Kasumi-1 (cell line): ENCODE measurements at regions not wholly inside any gene's neighbourhood (a gene's known extent, or its start where the extent isn't known, plus 50 kb on each side); places are given as distances from the start of the nearest gene placed in this dataset.
"Not testable (repeated sequence)": the region's sequence is repeated elsewhere in the genome, so short reads cannot be mapped to it uniquely, and the experiment has no call there.

Experiments
- DNase-seq, 2 experiments: peaks; one replicate each; lab custom pipeline; 2025; lab: John Stamatoyannopoulos, UW

DNA sequence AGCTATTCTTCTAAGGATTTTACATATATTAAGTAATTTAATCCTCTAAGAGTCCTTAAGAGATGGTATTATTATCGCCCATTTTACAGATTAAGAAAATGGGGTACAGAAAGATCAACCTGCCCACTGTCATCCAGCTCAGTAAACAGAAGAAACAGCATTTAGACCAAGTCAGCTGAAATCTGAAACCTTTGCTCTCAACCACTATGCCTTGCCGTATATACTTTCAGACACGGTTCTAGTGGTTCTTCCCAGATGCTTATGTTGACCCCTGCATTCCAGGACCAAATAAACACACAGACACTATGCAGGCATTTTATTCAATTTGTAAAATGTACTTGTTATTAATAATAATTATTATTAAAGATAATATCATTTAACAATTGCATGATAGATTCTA, 854.8 kb downstream of the KCNJ2 start:
- DNase-seq, result no peak

DNA sequence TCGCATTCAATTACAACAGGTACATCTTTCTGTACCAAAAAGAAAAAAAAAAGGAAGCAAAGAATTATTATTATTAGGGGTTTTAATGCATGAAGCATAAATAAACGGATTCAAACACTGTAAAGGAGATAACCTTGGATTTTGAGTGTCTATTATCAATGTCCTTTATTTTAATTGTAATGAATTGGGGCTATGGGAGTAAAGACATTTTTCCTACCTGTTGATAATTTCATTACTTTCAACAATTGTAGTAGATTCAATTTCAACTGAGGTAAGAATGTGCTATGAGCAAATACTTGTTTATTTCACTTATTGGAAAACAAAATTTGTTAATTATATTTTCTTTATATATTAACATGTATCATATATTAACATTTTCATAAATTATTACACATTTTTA, 855.6 kb downstream of the KCNJ2 start:
- DNase-seq, result no peak

DNA sequence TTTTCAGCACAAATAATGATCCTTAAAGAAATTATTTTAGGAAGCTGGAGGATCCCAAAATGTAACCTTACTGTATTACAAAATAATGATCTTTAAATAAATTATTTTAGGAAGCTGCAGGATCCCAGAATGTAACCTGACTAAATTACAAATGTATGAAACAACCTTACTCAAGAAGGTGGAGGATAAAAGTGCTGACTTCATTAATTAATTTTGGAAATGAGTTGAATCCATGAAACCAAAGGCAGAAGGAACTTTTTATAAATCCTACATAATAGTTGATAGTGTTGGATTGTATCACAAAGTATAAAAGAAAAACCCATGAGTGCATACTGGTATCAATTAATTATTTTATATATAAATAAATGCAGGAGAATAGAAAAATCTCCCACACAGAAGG, 859.9 kb downstream of the KCNJ2 start:
- DNase-seq, result no peak

DNA sequence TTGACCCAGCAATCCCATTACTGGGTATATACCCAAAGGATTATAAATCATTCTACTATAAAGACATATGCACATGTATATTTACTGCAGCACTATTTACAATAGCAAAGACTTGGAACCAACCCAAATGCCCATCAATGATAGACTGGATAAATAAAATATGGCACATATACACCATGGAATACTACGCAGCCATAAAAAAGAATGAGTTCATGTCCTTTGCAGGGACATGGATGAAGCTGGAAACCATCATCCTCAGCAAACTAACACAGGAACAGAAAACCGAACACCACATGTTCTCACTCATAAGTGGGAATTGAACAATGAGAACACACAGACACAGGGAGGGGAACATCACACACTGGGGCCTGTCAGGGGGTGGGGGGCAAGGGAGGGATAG, 862.0 kb downstream of the KCNJ2 start:
- DNase-seq, result not testable (repeated sequence)

DNA sequence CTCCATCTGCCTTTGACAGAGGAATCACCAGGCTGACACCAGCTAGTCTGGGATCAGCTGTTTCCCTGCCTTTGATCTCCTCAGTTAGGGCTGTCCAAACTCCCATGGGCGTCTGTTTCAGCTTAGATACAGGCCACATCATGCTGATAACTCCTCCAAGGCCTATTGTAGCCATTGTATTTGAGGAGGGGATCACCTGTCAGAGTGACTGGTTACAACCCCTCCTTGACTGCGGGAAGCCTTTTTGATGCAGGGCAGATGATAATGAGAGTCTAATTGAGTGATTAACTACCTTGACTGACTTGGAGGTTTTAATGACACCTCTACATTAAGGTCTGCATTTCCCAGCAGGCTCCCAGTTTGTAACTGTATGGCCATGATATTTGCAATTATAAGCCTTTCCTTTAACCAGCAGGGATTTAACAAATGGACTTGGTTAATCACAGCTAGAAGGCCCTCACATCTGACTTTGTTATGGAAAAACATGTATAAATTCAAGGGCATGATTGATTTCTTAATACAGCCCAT, 863.5 kb downstream of the KCNJ2 start:
- no peak for DNase-seq

DNA sequence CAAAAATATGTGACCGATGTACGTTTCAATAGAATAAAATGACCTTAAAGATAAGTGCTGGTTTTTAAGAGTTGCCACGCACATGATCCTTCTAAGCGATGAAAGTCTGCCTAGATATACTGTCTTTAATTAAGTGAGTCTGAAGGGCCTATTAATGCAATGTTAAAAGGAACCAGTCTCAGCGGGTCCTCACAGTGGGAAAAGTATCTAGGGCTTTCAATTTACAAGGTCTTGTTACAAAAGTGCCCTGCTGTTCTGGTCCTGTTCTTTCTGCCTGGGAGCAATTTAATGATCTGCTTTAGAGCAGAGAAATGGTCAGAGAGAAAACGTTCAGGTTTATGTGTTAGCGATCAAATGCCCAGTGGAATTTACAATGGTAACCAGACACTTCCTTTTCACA, 864.0 kb downstream of the KCNJ2 start:
- no peak for DNase-seq

DNA sequence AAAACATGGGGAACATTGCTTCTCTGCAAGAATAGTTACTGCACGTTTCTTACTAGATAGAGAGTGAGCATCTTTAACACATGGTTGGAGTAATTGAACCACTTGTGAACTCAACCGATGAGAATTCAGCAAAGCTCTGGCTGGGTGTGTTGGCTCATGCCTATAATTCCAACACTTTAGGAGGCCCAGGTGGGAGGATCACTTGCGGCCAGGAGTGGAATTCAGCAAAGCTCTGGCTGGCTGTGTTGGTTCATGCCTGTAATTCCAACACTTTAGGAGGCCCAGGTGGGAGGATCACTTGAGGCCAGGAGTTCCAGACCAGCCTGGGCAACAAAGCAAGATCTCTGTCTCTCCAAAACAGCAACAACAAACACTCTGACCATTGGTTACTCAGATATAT, 865.9 kb downstream of the KCNJ2 start:
- no peak for DNase-seq

DNA sequence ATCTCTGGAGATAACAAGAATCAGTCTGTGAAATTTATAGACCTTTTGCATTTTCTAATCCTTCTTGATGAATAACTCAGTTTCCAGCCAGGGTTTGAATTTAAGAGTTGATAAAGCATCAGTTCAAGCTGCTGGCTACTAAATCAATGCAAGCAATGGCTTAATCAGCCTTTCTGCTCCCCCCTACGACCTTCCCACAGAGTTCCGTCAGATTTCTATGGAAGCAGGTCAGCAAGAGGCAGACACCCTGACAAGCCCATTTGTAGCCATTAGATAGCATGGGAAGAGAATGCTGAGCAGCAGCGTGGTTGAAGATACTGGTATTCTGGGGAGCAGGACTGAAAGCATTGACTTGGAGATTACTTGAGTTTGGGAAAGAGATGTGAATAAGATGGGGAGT, 868.1 kb downstream of the KCNJ2 start:
- no peak for DNase-seq

DNA sequence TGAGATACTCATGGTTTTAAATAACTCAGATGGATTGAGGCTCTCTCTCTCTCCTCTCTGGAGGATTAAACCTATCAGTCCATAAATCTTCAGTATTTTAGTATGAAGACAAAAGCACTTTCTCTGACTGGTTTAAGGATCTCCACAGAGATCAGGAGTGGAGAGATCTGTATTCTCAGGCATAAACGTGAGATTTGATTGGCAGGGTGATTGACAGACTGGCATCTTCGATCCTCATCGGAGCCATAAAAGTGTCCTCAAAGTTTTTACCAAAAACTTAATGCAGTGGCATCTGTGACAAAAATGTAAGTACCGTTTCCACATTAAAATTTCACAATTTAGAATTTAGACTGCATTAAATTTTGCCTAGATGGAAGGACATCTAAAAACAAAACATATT, 870.1 kb downstream of the KCNJ2 start:
- no peak for DNase-seq

DNA sequence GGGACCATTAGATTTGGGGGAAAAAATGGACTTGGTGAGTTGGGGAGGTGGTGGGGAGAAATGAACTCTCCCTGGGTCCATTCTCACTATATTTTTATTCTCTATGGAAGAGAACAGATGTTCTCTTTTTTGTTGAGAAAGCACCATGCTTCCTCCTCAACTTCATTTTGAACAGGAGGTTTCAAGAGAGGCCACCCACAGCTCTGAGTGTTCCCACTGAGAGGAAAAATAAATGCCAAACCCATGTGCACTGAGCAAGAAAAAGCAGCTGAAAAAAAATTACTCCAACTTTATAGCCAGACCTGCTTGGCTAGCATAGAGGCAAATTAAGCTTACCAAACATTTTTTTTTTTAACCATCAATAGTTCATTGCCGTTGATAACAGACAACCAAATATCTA, 883.6 kb downstream of the KCNJ2 start:
- no peak for DNase-seq

DNA sequence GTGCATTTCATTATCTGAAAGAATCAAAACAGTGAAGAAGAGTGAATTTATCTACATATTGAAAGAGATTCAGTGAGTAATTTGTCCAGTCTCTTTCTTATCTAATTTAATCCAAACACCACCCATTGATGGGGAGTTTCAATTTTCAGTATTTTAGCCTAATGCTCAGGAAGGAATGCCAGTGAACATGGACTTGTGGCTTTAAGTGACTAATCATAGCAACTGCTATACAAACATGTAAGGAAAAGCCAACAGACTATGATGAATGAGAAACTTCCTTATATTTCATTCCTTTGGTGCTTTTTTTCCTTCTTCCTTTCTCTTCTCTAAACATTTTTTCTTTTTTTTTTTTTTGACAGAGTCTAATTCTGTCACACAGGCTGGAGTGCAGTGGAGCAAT, 885.8 kb downstream of the KCNJ2 start:
- DNase-seq, result no peak

DNA sequence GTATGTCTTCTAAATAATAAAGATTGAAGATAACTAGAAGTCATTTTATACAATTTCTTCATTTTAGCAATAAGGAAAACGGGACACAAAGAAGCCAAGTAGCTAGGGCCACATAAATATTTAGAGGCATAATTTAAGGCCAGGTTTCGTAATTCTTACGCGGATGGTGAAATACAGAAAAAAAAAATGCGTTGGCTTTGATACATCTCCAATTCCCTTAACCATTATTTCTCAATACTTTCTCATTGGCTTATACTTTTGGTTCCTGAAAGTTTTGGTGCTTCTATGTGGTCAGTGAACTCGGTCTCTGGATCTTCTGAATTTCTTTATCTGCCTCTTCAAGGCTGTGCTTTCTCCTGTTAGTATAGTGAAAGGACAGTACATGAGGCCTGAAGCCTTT, 888.1 kb downstream of the KCNJ2 start:
- DNase-seq, result no peak

DNA sequence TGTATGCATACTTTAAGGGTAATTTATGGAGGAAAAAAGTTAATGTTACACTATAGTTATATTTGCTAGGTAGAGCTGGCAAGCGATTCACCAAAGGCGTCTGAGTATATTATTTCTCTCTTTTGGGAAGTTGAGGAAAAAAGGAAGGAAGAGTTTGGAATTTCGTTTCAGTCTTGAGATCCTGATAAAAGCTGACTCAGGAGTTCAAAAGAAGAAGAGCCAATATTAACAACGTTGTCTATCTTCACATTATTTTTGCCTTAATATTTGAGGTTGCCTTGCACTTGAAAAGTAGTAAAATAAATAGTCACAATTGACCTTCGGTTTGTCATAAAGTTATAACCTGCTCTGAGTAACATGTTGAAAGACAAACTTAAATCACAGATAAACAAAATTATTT, 888.6 kb downstream of the KCNJ2 start:
- no peak for DNase-seq

DNA sequence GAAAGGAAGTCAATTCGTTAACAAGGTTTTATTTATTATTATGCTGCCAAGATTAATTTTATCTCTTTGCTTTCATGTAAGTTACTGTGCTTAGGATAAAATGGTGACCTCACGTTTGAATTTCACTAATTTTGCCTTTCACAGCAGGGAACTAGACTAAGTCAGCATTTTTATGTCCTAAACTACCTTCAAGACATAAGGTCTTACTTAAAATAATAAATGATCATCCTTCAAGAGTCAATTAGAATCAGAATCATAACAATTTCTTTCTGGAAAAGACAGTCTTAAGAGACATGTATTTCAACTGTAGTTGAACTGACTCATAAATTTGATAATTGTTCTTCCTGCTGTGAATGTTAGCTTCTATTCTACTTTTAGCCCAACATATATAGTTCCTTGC, 893.8 kb downstream of the KCNJ2 start:
- DNase-seq, result no peak

DNA sequence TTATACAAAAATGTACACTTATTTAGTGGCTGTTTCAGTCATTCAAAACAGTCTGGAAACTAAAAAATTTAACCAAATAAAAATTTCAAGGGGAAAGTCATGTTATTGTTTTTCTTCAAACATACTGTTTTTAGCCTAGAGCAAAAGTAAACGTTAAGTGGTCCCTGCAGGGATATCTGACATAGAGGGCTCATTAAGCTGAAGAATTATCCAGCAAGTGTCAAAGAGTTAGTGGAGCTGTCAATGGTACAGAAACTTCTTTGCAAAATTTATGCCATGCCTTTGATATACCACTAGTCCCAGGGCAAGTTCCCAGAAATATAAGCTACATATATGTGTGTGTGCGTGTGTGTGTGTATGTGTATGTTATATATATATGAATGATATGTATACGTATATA, 894.2 kb downstream of the KCNJ2 start:
- no peak for DNase-seq

DNA sequence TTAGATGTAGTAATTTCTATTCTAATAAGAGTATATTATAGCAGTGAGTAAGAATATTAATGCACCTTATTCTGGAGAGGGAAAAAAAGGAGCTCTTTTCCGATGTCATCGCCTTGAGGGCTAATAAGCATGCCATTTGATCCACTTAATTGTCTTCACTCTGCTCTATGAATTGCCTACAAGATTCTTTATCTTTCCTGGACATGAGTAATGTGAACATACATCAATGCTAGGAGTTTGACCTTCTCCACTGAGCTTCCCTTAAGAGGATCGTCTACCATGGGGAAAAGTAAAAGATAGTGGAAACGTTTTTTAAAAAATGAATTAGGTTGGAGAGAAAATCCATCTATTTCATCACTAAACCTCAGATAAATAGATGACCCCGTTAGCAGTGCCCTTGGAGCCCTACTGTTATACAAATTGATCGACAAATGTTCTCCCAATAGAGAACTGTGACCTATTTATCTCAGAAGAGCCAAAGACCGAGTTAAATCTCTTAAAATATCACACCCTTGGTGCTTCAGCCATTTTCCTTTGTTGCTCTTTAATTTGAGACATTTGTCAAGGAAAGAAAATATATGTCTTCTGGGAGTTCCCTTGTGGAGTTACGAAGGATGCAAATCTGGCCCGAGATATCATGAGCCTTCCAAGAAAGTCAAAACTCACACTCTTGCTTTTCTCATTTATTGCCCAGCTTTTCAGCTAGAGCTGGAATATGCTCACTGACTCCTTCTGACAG, 898.5 kb downstream of the KCNJ2 start:
- no peak for DNase-seq

DNA sequence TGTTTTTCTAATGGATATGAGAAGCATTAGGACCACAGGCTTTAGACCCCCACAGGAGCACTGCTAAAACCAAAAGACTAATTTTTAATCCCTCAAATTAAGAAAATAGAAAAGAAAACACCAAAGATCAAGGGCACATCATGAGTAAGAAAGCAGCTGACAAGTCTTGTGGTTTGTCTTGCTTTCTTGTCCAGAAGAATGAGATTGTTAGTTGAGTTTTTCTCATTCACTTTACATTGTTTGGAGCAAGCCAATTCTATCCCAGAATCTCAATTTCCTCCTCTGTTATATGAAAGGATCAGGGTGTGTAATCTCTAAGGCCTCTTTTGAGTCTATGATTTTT, 899.0 kb downstream of the KCNJ2 start:
- no peak for DNase-seq

DNA sequence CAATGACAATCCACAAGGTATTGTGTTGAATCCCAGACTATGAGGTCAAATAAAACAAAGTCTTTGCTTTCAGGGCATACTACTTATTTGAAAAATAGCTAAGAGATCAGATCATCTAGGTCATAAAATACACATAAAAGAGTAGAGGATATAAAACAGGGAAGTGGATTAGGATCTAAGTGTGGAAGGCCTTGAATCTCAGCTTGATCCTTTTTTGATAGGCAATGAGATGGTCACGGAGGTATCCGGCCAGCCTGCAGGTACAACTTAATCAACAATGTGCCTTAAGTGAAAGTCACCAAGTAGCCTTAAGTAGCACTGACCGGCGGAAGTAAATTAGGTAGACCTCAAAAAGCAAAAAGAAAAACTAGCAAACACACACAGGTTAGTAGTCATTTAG, 901.7 kb downstream of the KCNJ2 start:
- no peak for DNase-seq

DNA sequence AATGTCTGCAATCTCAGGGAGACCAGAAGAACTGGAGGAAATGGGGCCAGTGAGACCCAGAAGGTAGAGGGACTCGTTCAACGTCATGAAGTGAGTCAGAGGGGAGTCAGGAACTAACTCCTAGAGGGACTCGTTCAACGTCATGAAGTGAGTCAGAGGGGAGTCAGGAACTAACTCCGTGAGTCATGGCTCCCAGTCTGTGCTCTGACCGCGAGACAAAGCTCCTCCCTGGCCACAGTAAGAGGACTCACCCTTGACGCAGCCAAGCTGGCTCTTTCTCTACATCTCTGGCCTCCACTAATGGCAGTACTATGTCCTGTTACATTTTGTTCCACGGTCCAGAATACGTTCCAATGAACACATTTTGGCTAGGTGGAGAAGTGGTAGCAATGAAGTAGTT, 902.5 kb downstream of the KCNJ2 start:
- DNase-seq, result no peak

DNA sequence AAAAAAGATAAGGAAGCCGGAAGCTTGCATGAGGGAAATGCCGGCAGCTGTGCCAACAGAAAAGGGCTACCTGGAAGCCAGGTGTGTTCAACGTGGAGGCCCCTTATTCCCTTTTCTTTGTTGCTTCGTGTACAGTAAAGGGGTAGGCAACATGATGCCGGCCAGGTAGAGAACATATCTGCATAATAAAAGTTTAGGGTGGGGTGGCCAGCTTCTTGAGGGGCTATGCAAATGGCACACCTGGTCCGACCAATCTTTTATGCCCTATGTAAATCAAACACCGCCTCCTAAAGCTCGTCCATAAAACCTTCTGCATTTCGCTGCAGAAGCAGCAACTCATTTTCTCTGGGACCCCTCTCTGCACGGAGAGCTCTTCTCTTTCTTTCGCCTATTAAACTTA, 911.6 kb downstream of the KCNJ2 start:
- no peak for DNase-seq

DNA sequence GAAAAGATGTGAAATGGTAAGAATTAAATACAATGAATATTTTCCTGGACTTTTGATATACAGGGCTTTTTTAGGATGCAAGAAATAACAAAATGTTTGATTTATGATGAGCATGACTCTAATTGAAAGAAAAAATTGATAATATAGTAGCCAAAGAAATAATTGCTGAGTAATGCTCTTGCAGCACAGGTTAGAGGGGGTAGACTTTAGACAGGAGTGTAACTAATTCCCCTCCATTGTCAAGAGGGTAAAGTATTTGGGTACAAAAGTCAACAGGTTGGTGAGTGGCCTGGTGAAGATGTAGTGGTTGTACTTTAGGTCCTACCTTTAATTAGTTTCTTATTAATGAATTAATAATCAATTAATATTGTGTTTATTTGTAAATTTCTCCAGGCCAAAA, 912.3 kb downstream of the KCNJ2 start:
- no peak for DNase-seq

DNA sequence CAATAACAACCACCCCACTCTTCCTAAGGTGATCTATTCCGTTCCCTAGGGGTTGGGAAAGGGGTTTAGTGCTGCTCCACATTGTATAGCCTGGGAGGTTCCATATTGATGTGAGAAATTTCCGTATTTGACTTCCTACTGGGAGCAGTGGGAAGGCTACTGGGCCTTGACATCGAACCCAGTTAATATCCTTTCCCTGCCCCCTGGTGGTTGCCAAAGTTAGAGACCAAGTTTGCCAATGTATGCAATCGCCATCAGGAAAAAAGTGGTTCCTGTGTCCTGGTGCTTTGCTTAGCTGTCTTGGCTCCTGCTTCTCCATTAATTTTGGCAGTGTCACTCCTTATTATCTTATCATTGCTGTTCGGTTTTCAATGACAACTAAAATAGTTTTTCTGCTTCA, 914.9 kb downstream of the KCNJ2 start:
- peak in 1 of 2 experiments; percentile 6 for DNase-seq

DNA sequence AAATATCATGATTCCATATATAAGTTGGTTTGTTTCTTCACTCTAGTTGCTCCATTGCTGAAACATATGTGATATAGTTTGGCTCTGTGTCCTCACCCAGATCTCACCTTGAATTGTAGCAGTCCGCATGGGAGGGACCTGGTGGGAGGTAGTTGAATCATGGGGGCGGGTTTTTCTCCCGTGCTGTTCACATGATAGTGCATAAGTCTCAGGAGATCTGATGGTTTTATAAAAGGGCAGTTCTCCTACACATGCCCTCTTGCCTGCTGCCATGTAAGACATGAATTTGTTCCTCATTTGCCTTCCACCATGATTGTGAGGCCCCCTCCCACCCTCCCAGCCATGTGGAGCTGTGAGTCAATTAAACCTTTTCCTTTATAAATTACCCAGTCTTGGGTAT, 915.5 kb downstream of the KCNJ2 start:
- DNase-seq, result no peak

DNA sequence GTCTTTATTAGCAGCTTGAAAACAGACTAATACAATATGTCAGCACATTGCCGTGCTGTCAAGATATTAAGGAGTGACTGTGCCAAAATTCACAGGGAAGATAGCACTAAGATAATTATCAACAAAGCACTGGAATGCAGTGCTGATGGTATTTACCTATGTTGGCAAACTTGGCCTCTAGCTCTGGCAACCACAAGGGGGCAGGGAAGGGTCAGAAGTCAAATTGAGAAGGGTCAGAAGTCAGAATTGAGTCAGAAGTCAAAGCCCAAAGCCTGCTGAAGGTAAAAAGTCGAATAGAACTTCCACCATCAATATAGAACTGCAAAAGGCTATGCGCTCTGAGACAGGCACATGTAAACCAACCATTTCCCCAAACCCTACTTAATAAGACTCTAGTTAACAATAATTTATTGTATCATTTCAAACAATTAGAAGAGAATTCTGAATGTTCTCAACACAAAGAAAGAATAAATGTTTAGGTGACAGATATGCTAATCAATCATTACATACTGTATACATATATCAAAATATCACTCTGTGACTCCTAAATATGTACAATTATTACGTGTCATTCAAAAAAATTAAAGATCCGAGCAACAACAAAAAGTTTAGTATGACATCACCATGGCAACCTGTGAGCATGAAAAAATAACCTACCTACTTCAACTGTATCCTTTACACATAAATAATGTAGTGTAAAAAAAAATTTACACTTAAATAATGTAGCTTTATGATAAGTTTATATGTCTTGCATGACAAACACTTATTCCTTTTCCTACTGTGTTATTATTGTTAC, 916.1 kb downstream of the KCNJ2 start:
- DNase-seq, result peak; percentile 2 to 19
